NCI-H82 treated with DMSO at 0.1 percent for 48 hours (cell line): ENCODE measurements at regions not wholly inside any gene's neighbourhood (a gene's known extent, or its start where the extent isn't known, plus 50 kb on each side); places are given as distances from the start of the nearest gene placed in this dataset.

Source experiments
- DNase-seq: peaks from one replicate; lab custom pipeline; 2025; ENCODE audit not compliant: unreplicated experiment; lab: John Stamatoyannopoulos, UW

GRCh38 chr18:67300498-67300897, 216.0 kb downstream of the DSEL start:
- DNase-seq = no peak

GRCh38 chr18:67292814-67293213, 223.7 kb downstream of the DSEL start:
- no peak for DNase-seq

GRCh38 chr18:67290421-67290820, 226.1 kb downstream of the DSEL start:
- no peak for DNase-seq

GRCh38 chr18:67285583-67285982, 230.9 kb downstream of the DSEL start:
- no peak for DNase-seq

GRCh38 chr18:67282796-67283195, 233.7 kb downstream of the DSEL start:
- no peak for DNase-seq

GRCh38 chr18:67281746-67282145, 234.8 kb downstream of the DSEL start:
- no peak for DNase-seq

- DNase-seq = no peak
Observed at GRCh38 chr18:67280486-67281242, 235.9 kb downstream of the DSEL start.

GRCh38 chr18:67279988-67280387, 236.5 kb downstream of the DSEL start:
- no peak for DNase-seq

- no peak for DNase-seq
Observed at GRCh38 chr18:67278984-67279383, 237.5 kb downstream of the DSEL start.

- DNase-seq = no peak
Observed at GRCh38 chr18:67276638-67277037, 239.9 kb downstream of the DSEL start.

GRCh38 chr18:67273288-67273687, 243.2 kb downstream of the DSEL start:
- no peak for DNase-seq

- no peak for DNase-seq
Observed at GRCh38 chr18:67269206-67269605, 247.3 kb downstream of the DSEL start.

- no peak for DNase-seq
Observed at GRCh38 chr18:67268530-67268929, 248.0 kb downstream of the DSEL start.

- no peak for DNase-seq
Observed at GRCh38 chr18:67266246-67267237, 250.0 kb downstream of the DSEL start.

- no peak for DNase-seq
Observed at GRCh38 chr18:67265464-67266245, 250.9 kb downstream of the DSEL start.

GRCh38 chr18:67261931-67262552, 254.5 kb downstream of the DSEL start:
- DNase-seq = no peak

- no peak for DNase-seq
Observed at GRCh38 chr18:67260841-67261240, 255.7 kb downstream of the DSEL start.

- DNase-seq = no peak
Observed at GRCh38 chr18:67250776-67251424, 265.6 kb downstream of the DSEL start.

- no peak for DNase-seq
Observed at GRCh38 chr18:67243799-67244587, 272.5 kb downstream of the DSEL start.
